Rectal smooth muscle tissue (tissue), 1 donor: ENCODE measurements at regions not wholly inside any gene's neighbourhood (a gene's known extent, or its start where the extent isn't known, plus 50 kb on each side); places are given as distances from the start of the nearest gene placed in this dataset.

ENCODE experiments used
- H3K27ac ChIP-seq: one replicate; pipeline ENCODE4 v1.7.0; 2013; ENCODE audit warnings: low read depth, low read length, inconsistent platforms
- H3K27me3 ChIP-seq: one replicate; pipeline ENCODE4 v1.7.0; 2013; ENCODE audit warnings: low read length; ENCODE audit not compliant: control insufficient read depth, insufficient read depth
- H3K36me3 ChIP-seq: one replicate; pipeline ENCODE4 v1.7.0; 2013; ENCODE audit warnings: low read length; ENCODE audit not compliant: control insufficient read depth, insufficient read depth
- H3K4me1 ChIP-seq: one replicate; pipeline ENCODE4 v1.7.0; 2013; ENCODE audit warnings: low read length; ENCODE audit not compliant: control insufficient read depth, insufficient read depth
- H3K4me3 ChIP-seq: one replicate; pipeline ENCODE4 v1.7.0; 2013; ENCODE audit warnings: low read length
- H3K9ac ChIP-seq: one replicate; pipeline ENCODE4 v1.7.0; 2013; ENCODE audit warnings: low read length

- Histone ChIP-seq H3K36me3 (no peaks in the 10 kb centered on the region), H3K9ac (no peak overlapping the region)
Measured at GRCh38 chr10:33390046-33390445, 55.6 kb upstream of the NRP1 start.

GRCh38 chr10:33388785-33389184, 54.3 kb upstream of the NRP1 start:
- no peaks in the 10 kb centered on the region for H3K27me3 ChIP-seq
- H3K4me3 ChIP-seq = no peak overlapping the region
- no peak overlapping the region for H3K27ac ChIP-seq
- H3K36me3 ChIP-seq = no peaks in the 10 kb centered on the region
- no peaks in the 10 kb centered on the region for H3K4me1 ChIP-seq
- no peak overlapping the region for H3K9ac ChIP-seq

More at GRCh38 chr10:33390046-33390445, 55.6 kb upstream of the NRP1 start:
- H3K27ac ChIP-seq = no peak overlapping the region
- no peak overlapping the region for H3K4me3 ChIP-seq
- H3K27me3 ChIP-seq = no peaks in the 10 kb centered on the region
- no peaks in the 10 kb centered on the region for H3K4me1 ChIP-seq

DNA sequence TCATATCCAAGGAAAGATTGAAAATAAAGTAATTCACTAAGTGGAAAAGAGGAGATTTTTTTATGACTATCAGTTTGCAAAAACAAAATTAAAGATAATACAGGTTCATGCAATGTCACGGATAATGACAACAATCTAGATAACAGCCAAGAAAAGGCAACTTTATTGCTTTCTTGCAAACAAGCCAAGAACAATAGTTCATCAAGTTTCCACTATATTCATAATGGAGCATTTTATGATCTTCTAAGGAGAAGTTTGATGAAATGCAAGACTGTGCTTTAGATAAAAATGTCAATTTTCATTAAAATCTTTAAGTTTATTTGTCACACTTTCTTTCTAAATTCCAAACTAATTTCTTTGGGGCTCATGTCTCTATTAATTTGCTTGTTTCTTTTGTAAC, 53.9 kb upstream of the NRP1 start:
- Histone ChIP-seq H3K36me3 (no peaks in the 10 kb centered on the region), H3K4me3 (no peak overlapping the region), H3K27me3 (no peaks in the 10 kb centered on the region), H3K27ac (no peak overlapping the region), H3K9ac (no peak overlapping the region), H3K4me1 (no peaks in the 10 kb centered on the region)

- Histone ChIP-seq H3K4me3 (no peak overlapping the region), H3K4me1 (no peaks in the 10 kb centered on the region), H3K27me3 (no peaks in the 10 kb centered on the region), H3K36me3 (no peaks in the 10 kb centered on the region), H3K9ac (no peak overlapping the region), H3K27ac (no peak overlapping the region)
Measured at GRCh38 chr10:33387720-33388119, 53.3 kb upstream of the NRP1 start.

GRCh38 chr10:33386926-33387325, 52.5 kb upstream of the NRP1 start:
- no peaks in the 10 kb centered on the region for H3K4me1 ChIP-seq
- no peaks in the 10 kb centered on the region for H3K36me3 ChIP-seq
- H3K27ac ChIP-seq = no peak overlapping the region
- no peak overlapping the region for H3K4me3 ChIP-seq
- H3K27me3 ChIP-seq = no peaks in the 10 kb centered on the region
- no peak overlapping the region for H3K9ac ChIP-seq

- H3K36me3 ChIP-seq = no peaks in the 10 kb centered on the region
- H3K4me1 ChIP-seq = no peaks in the 10 kb centered on the region
- H3K27me3 ChIP-seq = no peaks in the 10 kb centered on the region
- H3K9ac ChIP-seq = no peak overlapping the region
- H3K27ac ChIP-seq = no peak overlapping the region
- no peak overlapping the region for H3K4me3 ChIP-seq
Measured at GRCh38 chr10:33385686-33386085, 51.2 kb upstream of the NRP1 start.

GRCh38 chr10:33385015-33385414, 50.5 kb upstream of the NRP1 start:
- Histone ChIP-seq H3K4me1 (no peaks in the 10 kb centered on the region), H3K4me3 (no peak overlapping the region), H3K36me3 (no peaks in the 10 kb centered on the region), H3K27me3 (no peaks in the 10 kb centered on the region), H3K9ac (no peak overlapping the region), H3K27ac (no peak overlapping the region)
